ENCODE measurements at regions not wholly inside any gene's neighbourhood (a gene's known extent, or its start where the extent isn't known, plus 50 kb on each side); places are given as distances from the start of the nearest gene placed in this dataset.

DNA sequence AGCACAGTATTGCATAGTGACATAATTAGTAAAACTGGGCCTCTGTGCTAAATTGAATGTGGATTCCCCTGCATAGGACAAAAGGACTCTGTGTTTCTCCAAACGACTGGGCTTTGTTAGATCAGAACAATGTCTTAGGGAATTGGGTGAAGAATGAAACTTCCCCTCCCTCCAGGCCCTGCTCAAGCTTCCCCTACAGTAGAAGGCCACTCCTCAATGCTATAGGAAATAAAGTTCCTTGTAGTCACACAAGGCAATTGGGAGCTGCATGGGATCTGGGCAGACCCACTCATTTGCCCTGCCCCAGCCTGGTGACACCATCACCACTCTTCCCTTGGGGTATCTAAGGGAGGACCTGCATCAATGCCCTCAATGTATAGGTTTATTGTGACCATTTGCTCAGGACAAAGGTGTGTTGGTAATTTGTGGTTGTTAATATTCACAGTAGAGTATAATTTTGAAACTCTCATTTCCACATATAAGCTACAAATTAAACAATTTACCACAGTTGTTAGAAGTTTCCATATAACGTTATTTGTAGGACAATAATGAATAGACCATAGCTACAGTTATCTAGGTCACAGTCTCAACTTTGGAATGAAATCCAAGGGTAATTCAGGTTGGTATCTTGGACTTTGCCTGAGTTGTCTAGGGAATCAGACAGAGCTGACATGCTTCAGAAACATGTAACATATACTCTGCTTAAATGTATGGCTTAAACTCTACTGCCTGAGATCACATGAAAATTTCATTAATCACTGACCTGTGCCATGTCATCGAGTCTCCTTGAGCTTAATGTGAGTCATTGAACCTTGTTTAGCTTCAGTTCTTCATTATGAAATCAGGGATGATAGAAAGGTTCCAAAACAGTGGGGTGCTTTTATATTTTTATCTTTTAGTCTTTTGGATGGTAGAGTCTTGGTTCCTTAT, 64.8 kb upstream of the DARS1 start:
- in situ Hi-C loops (cut with MboI; ENCODE audit: low pct_unique_long_range_greater_than_20kb, low sequenced_read_pairs, unreplicated experiment), result no loop called here
- TF ChIP-seq, protein P1, sequence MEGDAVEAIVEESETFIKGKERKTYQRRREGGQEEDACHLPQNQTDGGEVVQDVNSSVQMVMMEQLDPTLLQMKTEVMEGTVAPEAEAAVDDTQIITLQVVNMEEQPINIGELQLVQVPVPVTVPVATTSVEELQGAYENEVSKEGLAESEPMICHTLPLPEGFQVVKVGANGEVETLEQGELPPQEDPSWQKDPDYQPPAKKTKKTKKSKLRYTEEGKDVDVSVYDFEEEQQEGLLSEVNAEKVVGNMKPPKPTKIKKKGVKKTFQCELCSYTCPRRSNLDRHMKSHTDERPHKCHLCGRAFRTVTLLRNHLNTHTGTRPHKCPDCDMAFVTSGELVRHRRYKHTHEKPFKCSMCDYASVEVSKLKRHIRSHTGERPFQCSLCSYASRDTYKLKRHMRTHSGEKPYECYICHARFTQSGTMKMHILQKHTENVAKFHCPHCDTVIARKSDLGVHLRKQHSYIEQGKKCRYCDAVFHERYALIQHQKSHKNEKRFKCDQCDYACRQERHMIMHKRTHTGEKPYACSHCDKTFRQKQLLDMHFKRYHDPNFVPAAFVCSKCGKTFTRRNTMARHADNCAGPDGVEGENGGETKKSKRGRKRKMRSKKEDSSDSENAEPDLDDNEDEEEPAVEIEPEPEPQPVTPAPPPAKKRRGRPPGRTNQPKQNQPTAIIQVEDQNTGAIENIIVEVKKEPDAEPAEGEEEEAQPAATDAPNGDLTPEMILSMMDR (IDR thresholded peaks at IDR 0.05; ENCODE audit: extremely low read depth, insufficient read depth, missing control alignments), result no peak
- no peak for DNase-seq (ENCODE audit: low spot score)

- TF ChIP-seq, protein P1 (IDR thresholded peaks at IDR 0.05; ENCODE audit: extremely low read depth, insufficient read depth, missing control alignments), result no peak
- DNase-seq (ENCODE audit: low spot score), result no peak
- in situ Hi-C loops (cut with MboI; ENCODE audit: low pct_unique_long_range_greater_than_20kb, low sequenced_read_pairs, unreplicated experiment), result no loop called here
Observed at GRCh38 chr2:136049011-136049742, 63.8 kb upstream of the DARS1 start.

GRCh38 chr2:136045835-136046570, 60.6 kb upstream of the DARS1 start:
- in situ Hi-C loops (cut with MboI; ENCODE audit: low pct_unique_long_range_greater_than_20kb, low sequenced_read_pairs, unreplicated experiment), result no loop called here
- no peak for DNase-seq (ENCODE audit: low spot score)
- TF ChIP-seq, protein P1 (IDR thresholded peaks at IDR 0.05; ENCODE audit: extremely low read depth, insufficient read depth, missing control alignments), result no peak

GRCh38 chr2:136045344-136045743, 59.9 kb upstream of the DARS1 start:
- TF ChIP-seq, protein P1 (IDR thresholded peaks at IDR 0.05; ENCODE audit: extremely low read depth, insufficient read depth, missing control alignments), result no peak
- in situ Hi-C loops (cut with MboI; ENCODE audit: low pct_unique_long_range_greater_than_20kb, low sequenced_read_pairs, unreplicated experiment), result no loop called here
- no peak for DNase-seq (ENCODE audit: low spot score)

Measured in GM13977 (cell line).